Ovary (tissue), 7 donors: ENCODE measurements at regions not wholly inside any gene's neighbourhood (a gene's known extent, or its start where the extent isn't known, plus 50 kb on each side); places are given as distances from the start of the nearest gene placed in this dataset.

ENCODE experiments used
- DNase-seq, 5 donors: peaks; one replicate each; pipeline ENCODE4 v3.0.0-alpha.2; 2019 to 2020
- H3K27ac ChIP-seq, 2 donors: fragments of 200-600 bp; one replicate each; pipeline versions ENCODE4 v1.5.1 to v1.8.0; 2019 to 2022
- H3K27me3 ChIP-seq: fragments of 200-600 bp; one replicate; pipeline ENCODE4 v1.8.0; 2022
- H3K36me3 ChIP-seq: fragments of 200-600 bp; sonication (generic); one replicate; pipeline ENCODE4 v1.5.1; 2019
- H3K4me1 ChIP-seq: one replicate; pipeline ENCODE4 v1.8.1; 2013; ENCODE audit warnings: mild to moderate bottlenecking, moderate library complexity; ENCODE audit not compliant: insufficient read depth
- H3K4me3 ChIP-seq: fragments of 200-600 bp; sonication (generic); one replicate; pipeline ENCODE4 v1.5.1; 2017
- H3K9me3 ChIP-seq, 2 donors: fragments of 200-600 bp in 1 of 2; sonication (generic) in 1 of 2; one replicate each; pipeline versions ENCODE4 v1.5.1 to v1.8.1; 2013 to 2019; ENCODE audit warnings: mild to moderate bottlenecking in 1 of 2, moderate library complexity in 1 of 2
- EP300 ChIP-seq: sonication (generic); formaldehyde crosslinking; IDR thresholded peaks from one replicate; pipeline ENCODE4 v1.6.1; 2017; ENCODE audit warnings: antibody characterized with exemption
- POLR2A ChIP-seq: fragments of 450-650 bp; IDR thresholded peaks from one replicate; pipeline ENCODE4 v1.6.1; 2017; ENCODE audit warnings: antibody characterized with exemption, mild to moderate bottlenecking, moderate library complexity
- WGBS, 3 donors: extraction: QIAGEN DNeasy Blood & Tissue Kit in 1 of 3; methylation state at CpG; one replicate each; pipeline versions ENCODE4 v1.1.5 to v1.1.7; 2013 to 2017; 5-methylcytosine and 5-hydroxymethylcytosine counted together
- intact Hi-C, 4 donors: fragments of 100-400 bp; cut with DNase I; formaldehyde crosslinking; loops; one replicate each; pipeline versions ENCODE4 v1.11.0 to v1.15.1; 2022 to 2023
- TF ChIP-seq, protein P1 (sequence below), 3 donors: fragments of 450-650 bp in 2 of 3; fragments of 200-600 bp in 1 of 3; IDR thresholded peaks; one replicate each; pipeline versions ENCODE4 v1.5.1 to v1.8.0; 2016 to 2022; ENCODE audit warnings: antibody characterized with exemption in 3 of 3, mild to moderate bottlenecking in 1 of 3
- donor health status: DM: no; HTN: no; CAD: no; lungs with moderate emphysema.
- donor health status: DM: no; HTN: no; CAD: no.
- donor health status: Bipolar disorder and iron deficiency.
- donor health status: DM: no; HTN: no; CAD: no.
- donor health status: DM: yes; HTN: yes; CAD: no.

DNA sequence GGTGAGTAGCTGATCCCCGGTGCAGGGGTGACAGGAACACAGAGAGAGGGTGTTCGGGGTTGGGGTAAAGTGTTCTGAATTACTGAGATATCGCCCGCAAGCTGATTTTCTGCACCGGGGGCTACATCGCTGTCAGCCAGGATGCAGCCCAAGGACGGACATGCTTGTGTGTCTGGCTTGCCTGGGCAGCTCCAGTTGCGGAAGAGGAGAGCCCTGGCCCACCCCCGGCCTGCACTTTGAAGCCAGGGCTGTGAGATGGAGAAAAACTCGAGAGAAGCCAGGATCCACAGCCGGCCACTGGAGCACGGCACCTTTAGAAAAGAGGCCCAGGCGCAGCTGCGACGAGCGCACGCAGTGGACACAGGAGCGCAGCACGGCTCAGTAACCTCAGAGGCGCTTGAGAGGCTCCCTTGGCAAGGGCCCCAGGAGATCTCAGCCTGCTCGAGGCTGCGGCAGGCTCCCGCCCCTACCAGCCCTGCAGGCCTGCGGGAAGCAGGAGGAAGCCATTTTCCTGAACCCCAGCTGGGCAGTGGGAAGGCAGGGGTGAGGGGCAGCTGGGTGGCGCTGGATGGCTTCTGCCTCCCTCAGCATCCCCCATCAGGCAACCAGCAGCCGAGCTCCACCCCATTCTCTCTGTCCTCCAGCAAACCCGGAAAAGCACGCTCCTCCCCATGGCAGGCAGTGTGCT is 59.2 kb downstream of the C9orf50 start:
- no peak overlapping the region for H3K4me3 ChIP-seq
- H3K4me1 ChIP-seq = peaks cover 19% of the 10 kb centered on the region
- WGBS, 3 donors = 34 to 45% (median 38%) methylated on average over 23 to 28 of the region's 28 CpGs
- no peaks in the 10 kb centered on the region for H3K9me3 ChIP-seq
- TF ChIP-seq, protein P1, sequence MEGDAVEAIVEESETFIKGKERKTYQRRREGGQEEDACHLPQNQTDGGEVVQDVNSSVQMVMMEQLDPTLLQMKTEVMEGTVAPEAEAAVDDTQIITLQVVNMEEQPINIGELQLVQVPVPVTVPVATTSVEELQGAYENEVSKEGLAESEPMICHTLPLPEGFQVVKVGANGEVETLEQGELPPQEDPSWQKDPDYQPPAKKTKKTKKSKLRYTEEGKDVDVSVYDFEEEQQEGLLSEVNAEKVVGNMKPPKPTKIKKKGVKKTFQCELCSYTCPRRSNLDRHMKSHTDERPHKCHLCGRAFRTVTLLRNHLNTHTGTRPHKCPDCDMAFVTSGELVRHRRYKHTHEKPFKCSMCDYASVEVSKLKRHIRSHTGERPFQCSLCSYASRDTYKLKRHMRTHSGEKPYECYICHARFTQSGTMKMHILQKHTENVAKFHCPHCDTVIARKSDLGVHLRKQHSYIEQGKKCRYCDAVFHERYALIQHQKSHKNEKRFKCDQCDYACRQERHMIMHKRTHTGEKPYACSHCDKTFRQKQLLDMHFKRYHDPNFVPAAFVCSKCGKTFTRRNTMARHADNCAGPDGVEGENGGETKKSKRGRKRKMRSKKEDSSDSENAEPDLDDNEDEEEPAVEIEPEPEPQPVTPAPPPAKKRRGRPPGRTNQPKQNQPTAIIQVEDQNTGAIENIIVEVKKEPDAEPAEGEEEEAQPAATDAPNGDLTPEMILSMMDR (IDR thresholded peaks at IDR 0.05) = no peak
- TF ChIP-seq POLR2A (no peak), EP300 (no peak)
- H3K27me3 ChIP-seq = no peaks in the 10 kb centered on the region
- H3K36me3 ChIP-seq = no peaks in the 10 kb centered on the region
- peak; percentile 60 to 78 (median 72) for DNase-seq
- intact Hi-C loops = no loop called here
- peak overlapping the region in 1 of 2 donors; percentile 28 for H3K27ac ChIP-seq

DNA sequence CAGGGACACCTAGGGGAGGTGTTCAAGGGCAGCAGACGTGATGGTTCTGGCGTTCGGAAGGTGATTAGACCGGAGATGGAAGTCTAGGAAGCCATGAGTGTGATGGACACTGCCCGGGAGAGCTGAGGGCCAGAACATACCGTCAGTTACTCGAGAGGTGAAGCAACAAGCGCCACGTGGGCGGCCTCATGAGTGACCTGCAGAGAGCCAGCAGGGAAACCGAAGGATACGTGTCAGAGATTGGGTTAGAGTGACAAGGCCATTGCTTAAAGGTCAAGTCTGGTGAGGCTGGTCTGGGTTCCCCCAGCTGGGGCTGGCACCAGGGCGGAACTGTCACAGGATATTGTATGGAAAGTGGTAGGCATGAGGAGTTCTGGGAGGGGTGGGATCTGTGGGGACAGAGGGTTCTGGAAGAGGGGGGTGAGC is 60.0 kb downstream of the C9orf50 start:
- intact Hi-C loops = no loop called here
- WGBS, 3 donors = 93 to 94% (median 93%) methylated on average over 13 of the region's 13 CpGs
- Histone ChIP-seq H3K27ac (peak overlapping the region in 1 of 2 donors; percentile 28), H3K4me1 (peaks cover 28% of the 10 kb centered on the region), H3K27me3 (no peaks in the 10 kb centered on the region), H3K4me3 (no peak overlapping the region), H3K9me3 (no peaks in the 10 kb centered on the region), H3K36me3 (no peaks in the 10 kb centered on the region)
- no peak for TF ChIP-seq POLR2A
- TF ChIP-seq EP300 = no peak
- TF ChIP-seq, protein P1 (IDR thresholded peaks at IDR 0.05) = no peak
- peak in 1 of 5 donors; percentile 39 for DNase-seq

DNA sequence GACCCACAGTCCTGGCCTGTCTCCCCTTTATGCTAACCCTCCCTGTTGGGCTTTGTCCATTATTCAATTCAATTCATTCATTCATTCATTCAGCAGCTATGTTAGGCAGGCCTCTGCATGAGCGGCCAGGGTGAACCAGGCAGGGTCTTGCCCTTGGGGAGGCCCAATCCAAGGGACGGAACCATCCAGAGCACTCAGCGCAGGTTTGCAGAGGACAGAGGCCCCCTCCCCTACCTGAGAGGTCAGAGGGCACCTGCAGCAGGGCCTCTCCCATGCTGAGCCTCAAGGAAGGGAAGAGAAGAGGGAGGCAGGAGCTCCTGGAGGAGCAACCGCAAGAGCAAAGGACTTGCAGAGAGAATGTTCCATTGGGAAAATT is 61.4 kb downstream of the C9orf50 start:
- peaks cover 33% of the 10 kb centered on the region for H3K4me1 ChIP-seq
- peak overlapping the region in 1 of 2 donors; percentile 34 for H3K27ac ChIP-seq
- H3K9me3 ChIP-seq = no peaks in the 10 kb centered on the region
- no peaks in the 10 kb centered on the region for H3K36me3 ChIP-seq
- no peaks in the 10 kb centered on the region for H3K27me3 ChIP-seq
- no peak for DNase-seq
- no peak overlapping the region for H3K4me3 ChIP-seq
- WGBS, 3 donors = 97 to 98% (median 98%) methylated on average over 4 of the region's 4 CpGs
- TF ChIP-seq EP300 (no peak), POLR2A (no peak)
- TF ChIP-seq, protein P1 (IDR thresholded peaks at IDR 0.05) = no peak
- intact Hi-C loops = loop anchor here in 1 of 4 donors (10.0 kb wide), 1 partner anchor 45 kb away; no protein-coding TSS in a partner anchor

DNA sequence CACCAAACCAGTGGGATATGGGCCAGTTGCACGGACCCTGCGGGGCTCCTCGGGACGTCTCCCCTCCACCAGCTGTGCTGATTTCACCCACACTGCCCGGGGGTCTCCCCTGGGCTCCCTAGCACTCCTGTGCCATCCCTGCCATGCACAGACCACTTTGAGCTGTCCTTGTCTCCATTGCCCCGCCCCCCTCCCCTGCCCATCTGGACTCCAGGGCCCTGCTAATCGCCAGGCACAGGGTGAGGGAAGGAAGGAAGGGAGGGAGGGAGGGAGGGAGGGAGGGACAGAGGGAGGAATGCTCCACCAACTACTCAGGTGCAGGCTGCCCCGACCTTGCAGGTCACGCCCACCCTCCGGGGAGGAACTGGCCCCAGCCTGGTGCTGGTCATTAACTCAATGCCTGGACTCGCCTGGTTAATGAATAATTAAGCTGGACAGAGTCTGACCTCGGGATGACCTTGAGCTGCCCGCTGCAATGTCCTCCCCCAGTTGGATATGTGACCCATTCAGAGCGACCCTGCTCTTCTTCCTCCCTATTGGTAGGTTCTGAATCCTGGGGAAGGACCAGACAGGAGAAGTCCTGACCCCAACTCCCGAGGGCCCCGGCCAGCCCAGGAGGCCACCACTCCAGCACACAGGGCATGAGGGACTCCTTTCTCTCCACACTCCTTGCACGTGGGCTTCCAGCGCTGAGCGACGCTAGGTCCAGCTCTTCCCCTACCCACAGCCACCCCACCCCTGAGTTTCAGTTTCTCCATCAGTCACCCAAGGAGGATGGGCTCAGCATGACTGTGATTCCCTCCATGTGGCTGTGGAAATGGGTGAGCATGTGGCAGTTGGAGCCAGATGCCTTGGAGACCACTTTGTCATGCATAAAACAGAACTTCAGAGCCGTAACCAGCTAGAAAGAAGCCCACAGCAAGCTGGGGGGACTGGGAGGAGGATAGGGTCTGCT is 62.1 kb downstream of the C9orf50 start:
- H3K4me3 ChIP-seq = no peak overlapping the region
- H3K27me3 ChIP-seq = no peaks in the 10 kb centered on the region

More for the DNA sequence above, 62.1 kb downstream of the C9orf50 start:
- TF ChIP-seq POLR2A (no peak), EP300 (no peak)
- TF ChIP-seq, protein P1 (IDR thresholded peaks at IDR 0.05) = no peak
- Histone ChIP-seq H3K36me3 (no peaks in the 10 kb centered on the region), H3K27ac (peak overlapping the region in 1 of 2 donors; percentile 88), H3K9me3 (no peaks in the 10 kb centered on the region), H3K4me1 (peaks cover 33% of the 10 kb centered on the region)
- 66 to 72% (median 71%) methylated on average over 18 to 21 of the region's 21 CpGs for WGBS, 3 donors
- DNase-seq = peak in 3 of 5 donors; percentile 33 to 57 (median 48)
- intact Hi-C loops = loop anchor here in 1 of 4 donors (10.0 kb wide), 1 partner anchor 46 kb away; no protein-coding TSS in a partner anchor
